ENCODE measurements at regions not wholly inside any gene's neighbourhood (a gene's known extent, or its start where the extent isn't known, plus 50 kb on each side); places are given as distances from the start of the nearest gene placed in this dataset.

DNA sequence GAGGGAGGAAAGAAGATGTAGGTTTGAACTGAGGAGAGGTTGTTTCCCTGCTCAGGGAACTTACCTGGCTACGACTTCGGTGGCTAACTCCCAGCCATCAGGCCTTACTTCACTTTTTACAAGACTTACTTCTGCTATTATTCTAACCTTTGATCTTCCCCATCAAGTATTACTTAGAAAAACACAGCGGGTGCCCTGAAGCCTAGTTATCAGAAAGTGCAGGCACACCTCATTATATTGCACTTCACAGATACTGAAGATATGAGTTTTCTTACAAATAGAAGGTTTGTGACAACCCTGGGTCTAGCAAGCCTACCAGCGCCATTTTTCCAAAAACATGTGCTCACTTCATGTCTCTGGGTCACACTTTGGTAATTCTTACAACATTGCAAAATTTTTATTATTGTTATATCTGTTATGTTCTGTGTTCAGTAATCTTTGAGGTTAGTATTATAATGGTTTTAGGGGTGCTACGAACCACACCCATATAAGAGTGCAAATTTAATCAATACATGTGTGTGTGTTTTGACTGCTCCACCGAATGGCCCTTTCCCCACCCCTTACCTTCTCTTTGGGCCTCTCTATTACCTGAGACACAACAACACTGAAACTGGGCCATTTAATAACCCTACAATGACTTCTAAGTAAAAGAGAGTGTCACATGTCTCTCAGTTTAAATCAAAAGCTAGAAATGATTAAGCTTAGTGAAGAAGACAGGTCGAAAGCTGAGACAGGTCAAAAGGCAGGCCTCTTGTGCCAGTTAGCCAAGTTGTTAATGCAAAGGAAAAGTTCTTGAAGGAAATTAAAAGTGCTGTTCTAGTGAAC lies 2102.7 kb upstream of the WWC1 start:
- TF ChIP-seq POLR2A (IDR thresholded peaks at IDR 0.05; ENCODE audit: low read depth, low read length) = no peak
- TF ChIP-seq JUN (IDR thresholded peaks at IDR 0.05; ENCODE audit: borderline replicate concordance, insufficient read depth, insufficient read length, low read depth) = no peak
- no peak for TF ChIP-seq MYC (IDR thresholded peaks at IDR 0.05; ENCODE audit: low read depth, low read length)
- TF ChIP-seq POLR2AphosphoS5 (IDR thresholded peaks at IDR 0.05; ENCODE audit: insufficient read depth, low read depth, low read length) = no peak
- TF ChIP-seq EZH2 (IDR thresholded peaks at IDR 0.05; ENCODE audit: borderline replicate concordance, low read depth, low read length, severe bottlenecking) = no peak
- TF ChIP-seq, protein P1, sequence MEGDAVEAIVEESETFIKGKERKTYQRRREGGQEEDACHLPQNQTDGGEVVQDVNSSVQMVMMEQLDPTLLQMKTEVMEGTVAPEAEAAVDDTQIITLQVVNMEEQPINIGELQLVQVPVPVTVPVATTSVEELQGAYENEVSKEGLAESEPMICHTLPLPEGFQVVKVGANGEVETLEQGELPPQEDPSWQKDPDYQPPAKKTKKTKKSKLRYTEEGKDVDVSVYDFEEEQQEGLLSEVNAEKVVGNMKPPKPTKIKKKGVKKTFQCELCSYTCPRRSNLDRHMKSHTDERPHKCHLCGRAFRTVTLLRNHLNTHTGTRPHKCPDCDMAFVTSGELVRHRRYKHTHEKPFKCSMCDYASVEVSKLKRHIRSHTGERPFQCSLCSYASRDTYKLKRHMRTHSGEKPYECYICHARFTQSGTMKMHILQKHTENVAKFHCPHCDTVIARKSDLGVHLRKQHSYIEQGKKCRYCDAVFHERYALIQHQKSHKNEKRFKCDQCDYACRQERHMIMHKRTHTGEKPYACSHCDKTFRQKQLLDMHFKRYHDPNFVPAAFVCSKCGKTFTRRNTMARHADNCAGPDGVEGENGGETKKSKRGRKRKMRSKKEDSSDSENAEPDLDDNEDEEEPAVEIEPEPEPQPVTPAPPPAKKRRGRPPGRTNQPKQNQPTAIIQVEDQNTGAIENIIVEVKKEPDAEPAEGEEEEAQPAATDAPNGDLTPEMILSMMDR (IDR thresholded peaks at IDR 0.05; ENCODE audit: extremely low read depth in 1 of 2, insufficient read depth in 1 of 2, low read depth in 1 of 2, low read length in 2 of 2) = no peak
- TF ChIP-seq GATA2 (IDR thresholded peaks at IDR 0.05; ENCODE audit: insufficient read depth, insufficient read length, low read depth, low read length) = no peak
- TF ChIP-seq, protein P2, sequence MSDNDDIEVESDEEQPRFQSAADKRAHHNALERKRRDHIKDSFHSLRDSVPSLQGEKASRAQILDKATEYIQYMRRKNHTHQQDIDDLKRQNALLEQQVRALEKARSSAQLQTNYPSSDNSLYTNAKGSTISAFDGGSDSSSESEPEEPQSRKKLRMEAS (IDR thresholded peaks at IDR 0.05; ENCODE audit: insufficient read depth, insufficient read length) = no peak

All from endothelial cell of umbilical vein (primary cell).